ENCODE measurements at regions not wholly inside any gene's neighbourhood (a gene's known extent, or its start where the extent isn't known, plus 50 kb on each side); places are given as distances from the start of the nearest gene placed in this dataset.

DNA sequence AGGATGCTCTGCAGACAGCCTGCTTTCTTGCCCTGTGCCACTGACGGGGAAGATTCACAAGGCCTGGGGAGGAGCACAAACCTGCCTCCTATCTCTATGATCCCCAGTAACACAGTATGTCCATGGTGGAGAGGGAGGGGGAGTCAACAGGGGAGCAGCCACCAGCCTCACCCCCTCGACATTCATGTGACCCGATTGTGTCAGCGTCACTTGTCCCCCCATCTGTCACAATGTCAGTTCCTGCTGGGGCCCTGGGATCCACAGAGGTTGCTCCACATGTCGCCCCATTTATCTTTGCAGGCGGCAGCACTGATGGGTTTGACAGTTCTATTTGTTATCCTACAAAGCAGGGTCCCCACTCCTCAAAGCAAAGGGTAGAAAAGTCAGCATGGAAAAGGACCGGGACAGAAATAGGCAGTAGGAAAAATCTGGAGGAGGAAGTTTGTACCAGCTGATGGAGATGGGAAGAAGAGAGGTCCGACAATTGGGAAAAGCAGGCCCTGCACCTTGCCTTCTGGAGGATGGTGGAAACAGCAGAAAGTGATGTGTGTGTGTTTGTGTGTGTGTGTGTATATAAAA is 130.9 kb downstream of the SEC16B start:
- no peak for DNase-seq

DNA sequence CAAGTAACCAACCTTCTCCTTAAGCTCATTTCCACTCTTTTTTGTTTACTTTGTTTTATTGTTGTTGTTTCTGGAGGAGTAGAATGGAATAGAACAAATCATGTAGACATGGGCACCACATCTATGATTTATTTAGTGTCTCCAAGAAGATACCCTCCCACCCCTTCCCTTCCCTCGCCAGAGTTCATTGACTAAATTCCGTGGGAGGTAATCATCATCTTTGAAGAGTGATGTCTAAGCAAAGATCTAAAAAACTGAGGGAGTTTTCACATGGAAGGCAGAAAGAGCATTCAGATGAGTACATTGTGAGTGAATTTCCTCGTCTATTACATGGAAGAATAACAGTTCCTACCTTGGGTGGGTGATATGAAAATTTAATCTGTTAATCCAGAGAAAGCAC is 136.2 kb downstream of the SEC16B start:
- no peak for DNase-seq

DNA sequence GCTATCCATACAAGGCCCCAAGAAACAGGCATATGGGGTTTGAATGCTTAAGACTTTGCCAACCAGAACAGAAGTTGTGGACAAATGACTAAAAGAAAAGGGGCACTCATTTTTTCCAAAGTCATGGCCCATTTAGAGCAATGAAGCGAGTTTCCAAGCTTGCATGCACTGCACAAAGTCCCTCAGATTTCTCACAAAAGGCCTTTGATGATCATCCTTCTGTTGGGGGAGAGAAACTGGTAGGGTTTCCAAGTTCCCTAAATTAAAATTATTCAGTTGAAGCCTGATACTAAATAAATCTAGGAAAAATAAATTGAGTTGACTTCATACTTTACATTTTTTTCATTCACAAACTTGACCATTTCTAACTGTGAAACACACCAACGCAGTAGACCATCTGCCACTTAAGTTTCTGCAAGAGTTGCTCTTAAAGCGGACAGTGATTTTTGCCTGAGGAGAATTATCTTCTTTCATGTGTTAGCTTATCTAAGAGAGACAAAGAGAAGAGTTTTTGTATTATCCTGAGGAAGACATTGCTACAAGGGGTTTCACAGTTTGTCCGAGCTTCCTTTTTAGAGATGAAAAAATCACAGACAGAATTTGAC is 139.2 kb downstream of the SEC16B start:
- no peak for DNase-seq

DNA sequence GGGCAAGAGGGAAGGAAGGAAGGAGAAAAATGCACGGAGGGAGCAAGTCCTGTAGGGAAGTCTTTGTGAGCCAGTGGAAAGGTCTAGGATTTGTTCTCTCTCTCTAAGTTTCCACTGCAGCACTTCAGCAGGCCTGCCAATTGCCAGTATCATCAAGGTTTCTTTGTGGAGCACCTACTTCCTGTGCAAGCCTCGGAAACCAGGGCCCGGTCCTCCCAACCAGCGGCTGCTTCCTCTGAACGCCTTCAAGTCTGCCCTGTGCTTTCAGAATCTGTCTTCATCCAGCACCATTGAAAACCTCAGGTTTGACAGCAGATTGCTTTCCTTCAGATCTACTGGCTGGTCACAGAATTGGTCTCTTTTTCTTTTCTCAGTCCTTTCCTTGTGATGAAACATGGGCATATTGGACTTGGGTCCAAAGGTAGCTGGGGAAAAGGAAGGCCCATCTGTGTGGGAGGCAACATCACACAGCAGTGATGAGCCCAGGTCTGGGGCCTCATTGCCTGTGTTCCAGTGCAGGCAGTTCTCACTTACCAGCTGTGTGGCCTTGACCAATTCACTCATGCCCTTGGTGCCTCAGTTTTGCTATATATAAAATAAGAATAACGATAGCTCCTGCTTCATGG is 144.5 kb downstream of the SEC16B start:
- DNase-seq, result no peak

DNA sequence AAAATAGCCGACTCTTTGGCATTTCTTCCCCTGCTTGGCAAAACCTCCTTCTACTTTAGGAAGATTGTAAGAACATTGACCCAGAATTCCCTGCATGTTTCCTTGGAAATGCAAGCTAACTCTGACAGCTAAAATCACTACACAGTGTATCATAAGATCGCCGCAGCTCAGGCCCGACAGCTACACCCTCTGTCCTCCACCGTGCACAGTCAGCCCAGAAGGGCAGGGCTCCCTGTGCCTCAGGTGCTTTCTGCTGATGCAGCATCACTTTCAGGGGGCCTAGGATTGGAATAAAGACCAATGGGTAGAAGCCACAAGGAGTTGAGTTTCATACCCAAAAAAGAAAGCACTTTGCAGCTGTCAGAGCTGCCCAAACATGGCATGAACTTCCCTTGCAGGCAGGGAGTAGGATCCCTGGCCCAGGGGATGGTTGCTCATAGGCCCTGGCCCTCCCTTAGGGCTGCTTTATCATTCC is 145.3 kb downstream of the SEC16B start:
- no peak for DNase-seq

DNA sequence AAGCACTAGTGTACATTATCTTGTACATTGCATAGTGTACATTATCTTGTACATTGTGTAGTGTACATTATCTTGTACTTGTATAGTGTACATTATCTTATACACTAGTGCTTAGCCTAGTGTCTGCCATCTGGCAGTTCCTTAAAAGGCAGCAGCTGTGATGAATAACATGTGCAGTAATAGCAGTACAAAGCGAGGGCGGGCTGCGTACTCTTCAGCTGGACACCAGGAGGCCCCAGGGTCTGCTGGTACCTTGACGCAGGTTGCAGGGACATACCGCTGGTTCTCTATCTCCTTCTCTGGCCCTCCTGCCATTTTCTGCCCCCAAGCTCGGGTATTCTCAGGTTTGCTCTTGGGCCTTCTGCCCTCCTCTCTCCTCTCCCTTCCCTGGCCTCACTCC is 149.6 kb downstream of the SEC16B start:
- DNase-seq, result no peak

DNA sequence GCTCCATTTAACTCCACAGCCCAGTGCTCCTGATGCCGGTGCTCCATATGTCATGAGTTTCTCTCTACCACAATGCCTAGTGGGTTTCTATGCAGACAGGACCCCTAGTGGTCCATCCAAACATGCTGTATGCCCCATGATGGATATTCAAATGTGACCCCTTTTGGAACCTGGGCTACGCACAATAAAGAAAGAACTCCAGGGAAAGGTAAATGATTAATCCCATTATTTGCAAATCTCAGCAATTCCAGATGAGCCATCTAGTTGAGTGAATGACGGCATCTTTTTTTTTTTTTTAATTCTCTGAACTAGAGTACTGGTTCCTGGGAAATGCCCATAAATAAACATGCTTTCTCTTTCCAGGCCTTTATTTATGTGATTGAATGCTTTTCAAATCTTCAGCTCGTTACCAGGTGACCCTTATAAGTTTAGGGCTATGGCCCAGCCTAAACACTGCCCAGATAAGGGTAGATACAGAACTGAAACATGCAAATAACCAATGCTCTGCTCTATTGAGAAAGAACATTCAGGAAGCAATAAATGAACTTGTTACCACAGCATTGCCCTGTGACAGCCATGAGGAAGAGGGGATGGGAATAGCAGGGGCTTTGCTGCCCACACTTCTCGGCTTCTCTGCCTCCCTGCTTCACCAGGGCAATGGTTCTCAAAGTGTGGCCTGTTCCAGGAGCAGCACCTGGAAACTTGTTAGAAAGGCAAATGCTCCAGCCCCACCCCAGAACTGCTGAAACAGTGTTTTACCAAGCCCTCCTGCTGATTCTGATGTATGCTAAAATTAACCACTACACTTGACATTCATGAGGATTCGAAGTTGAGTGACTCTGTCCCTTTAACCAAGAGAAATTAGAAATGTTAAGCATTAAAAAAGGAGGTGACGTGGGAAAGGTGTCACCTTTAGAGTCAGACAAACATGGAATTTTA is 151.7 kb downstream of the SEC16B start:
- DNase-seq, result no peak

DNA sequence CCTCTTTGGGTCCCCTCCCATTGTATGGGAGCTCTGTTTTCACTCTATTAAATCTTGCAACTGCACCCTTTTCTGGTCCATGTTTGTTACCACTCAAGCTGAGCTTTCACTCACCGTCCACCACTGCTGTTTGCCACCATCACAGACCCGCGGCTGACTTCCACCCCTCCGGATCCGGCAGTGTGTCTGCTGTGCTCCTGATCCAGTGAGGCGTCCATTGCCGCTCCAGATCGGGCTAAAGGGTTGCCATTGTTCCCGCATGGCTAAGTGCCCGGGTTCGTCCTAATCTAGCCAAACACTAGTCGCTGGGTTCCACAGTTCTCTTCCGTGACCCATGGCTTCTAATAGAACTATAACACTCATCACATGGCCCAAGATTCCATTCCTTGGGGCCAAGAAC is 157.2 kb downstream of the SEC16B start:
- no peak for DNase-seq

DNA sequence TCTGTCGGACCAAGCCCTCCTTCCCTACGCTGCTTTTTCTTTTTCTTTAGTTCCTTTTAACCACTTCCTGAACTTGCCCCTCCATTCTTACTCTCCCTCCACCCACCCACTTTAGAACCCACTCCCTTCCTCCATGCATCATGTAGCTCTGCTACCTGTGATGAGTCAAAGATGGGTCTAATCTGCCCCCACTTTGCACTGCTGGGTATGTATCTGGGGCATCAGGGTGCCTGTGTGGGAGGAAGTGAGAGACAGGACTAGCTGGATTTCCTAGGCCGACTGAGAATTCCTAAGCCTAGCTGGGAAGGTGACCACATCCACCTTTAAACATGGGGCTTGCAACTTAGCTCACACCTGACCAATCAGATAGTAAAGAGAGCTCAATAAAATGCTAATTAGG is 157.7 kb downstream of the SEC16B start:
- DNase-seq, result no peak

DNA sequence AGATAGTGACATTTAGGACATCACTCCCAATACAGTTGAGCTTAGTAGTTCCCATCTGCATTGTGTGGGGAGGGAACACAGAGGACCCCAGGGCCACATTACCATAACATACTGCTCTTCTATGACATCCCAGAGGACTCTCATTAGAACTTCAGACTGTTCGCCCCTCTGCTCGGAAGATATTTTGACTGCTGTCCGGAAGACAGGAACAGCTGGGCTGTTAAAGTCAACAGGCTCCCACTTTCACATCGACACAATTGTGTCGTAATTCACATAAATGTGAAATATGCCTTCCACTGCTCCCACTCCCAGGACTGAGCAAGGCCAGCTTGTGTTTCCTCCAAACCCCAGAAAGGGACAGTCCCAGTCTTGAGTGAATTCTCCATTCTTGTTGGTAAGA is 158.4 kb downstream of the SEC16B start:
- DNase-seq, result no peak

DNA sequence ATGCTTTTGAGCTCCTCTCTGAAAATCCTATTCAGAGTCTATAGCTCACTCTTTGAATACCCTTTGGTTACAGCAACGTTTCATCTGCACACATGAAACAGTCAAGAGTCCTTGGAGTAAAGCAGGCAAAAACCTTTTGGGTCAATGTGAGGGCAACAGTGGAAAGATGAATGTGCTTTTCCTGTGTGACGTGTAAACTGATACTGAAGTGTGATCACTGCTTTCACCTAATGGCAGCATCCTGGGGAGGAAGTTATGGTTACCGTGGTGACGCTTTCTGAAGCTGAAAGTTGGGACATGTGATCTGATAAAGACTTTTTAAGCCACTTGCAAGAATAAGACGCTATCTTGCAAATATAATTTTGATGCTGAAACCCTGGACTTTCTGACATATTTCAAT is 160.0 kb downstream of the SEC16B start:
- DNase-seq, result no peak

DNA sequence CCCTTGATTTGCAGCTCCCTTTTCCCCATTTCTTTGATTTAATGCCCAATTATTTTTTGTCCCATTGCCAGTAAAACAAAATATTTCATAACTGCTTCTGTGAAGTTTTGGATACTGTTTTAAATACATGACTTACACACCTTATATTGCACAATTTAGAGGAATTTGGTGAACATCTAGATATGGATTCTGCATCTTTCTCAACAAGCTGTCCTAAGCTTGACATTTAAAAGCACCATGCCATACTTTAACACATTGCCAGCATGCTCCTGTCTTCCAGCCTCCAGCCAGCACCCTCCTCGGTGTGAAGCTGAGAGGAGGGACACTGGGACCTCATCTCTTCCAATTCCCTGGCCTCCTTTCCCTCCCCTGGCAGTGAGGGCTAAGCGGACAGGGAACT is 167.6 kb downstream of the SEC16B start:
- DNase-seq, result no peak

DNA sequence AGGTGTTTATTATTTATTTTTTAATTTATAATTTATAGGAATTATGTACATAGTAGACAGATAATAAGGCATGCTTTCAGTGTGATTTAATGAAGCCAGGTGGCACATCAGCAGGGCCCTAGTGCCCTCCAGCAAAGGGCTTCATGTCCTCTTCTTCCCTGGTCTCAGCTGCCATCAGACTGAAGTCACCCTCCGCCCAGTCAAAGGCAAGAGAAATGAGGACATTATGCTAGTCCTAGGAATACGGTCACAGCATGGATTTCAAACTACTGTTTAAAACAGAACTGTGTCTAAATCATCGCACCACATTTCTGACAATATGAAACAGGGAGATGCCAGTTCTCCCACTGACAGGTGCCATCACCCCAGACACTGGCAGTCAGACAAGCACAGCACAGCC is 168.1 kb downstream of the SEC16B start:
- DNase-seq, result no peak

DNA sequence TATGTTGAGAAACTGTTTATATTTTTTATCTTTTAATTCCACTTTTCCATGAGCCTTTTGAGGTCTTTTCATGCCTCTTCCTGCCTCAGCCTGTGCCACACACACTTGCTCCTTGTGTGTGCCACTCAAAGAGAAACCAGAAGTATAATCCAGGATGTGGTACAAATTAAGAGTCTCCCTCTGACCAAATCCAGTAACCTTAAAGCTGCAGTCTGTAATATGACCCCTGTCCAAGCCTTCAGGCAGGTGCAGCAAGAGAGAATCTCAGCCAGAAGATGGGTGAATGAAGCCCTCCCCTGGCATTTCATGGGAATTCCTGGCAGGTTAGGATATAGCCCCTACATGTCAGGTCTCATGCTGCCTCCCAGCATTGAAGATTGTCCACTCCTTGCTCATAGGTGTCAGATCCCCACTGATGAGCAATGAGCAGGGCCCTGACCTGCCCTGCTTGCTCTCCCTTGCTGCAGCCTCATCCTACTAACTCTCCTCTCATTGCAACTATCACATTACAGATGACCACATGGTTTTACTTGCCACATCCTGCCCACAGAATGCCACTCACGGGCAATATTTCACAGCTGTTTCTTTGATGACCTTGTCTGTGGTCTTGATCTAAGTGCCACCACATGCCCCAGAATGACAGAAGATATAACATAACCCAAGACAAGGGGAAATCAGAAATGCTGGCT is 169.3 kb downstream of the SEC16B start:
- DNase-seq, result peak; percentile 60

DNA sequence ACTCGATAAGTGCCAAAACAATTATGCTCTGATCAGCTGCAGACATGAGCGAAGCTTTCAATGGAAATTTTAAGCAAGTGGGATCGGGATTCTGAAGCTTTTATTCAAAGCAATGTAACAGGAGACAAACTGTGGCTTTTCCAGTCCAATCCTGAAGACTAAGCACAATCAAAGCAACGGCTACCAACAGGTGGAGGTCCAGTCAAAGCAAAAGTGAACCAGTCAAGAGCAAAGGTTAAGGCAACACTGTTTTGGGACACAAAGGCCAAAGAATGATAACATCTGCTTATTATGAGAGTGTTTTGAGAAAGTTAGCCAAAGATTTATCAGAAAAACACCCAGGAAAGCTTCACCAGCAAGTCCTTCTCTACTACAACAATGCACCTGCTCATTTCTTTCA is 170.1 kb downstream of the SEC16B start:
- DNase-seq, result no peak

DNA sequence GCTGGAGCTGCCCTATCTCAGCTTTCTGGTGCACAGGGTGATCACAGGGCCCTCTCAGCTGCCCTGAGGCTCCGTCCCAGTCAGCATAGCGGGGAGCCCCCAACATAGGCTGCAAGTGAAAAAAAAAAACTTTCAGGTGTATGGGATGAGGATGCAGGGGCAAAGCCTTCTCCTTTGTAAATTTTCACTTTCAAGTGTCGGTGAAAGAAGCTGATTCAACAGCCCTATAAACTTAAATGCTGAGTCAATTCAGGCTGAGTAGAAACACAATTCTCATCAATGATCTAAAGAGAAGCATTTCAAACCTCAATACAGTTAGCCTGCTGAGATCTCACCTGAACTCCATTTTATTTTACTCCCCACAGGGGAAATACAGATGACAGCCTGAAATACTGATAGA is 171.2 kb downstream of the SEC16B start:
- DNase-seq, result no peak

DNA sequence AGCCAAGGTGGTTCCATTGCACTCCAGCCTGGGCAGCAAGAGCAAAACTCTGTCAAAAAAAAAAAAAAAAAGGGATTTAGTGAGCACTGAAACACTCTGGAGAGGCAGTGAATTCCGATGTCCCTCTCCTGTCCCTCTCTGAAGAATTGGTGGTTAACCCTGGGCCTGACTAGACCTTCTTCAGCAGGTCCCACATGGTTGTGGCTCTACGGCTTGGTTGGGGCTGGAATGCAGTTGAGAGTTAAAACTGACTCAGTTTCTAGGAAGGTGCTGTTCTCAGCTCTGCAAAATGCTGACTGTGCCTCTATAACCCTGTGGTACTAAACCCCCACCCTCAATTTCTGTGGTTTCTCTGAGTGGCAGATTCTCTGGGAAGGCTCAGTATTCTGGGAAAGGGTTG is 173.3 kb downstream of the SEC16B start:
- no peak for DNase-seq

DNA sequence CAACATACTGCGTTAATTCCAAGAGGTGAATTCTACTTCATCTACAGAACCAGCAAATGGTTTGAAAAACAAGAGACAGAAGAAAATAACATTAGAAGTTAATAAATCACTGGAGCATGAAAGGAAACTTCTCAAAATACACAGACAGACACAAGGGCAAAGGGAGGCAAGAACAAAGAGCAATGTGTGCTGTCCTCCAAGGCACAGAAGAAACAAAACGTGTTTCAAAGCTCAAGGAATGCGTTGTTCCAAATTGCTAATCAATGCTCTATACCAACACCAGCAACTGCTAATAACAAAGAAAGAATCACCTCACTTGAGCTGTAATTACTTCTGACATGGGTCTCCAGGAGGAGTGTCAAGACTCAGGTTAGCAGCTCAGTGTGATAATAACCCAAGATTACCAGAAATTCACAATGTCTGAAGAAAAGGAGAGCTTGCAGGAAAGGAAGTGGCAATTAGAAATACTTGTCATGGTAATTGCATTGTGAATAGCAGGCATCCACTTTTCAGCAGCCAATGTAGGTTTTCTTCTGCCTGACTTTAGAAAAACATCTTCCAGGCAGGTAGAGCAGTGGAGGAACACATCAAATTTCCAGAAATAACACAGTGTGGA is 175.4 kb downstream of the SEC16B start:
- DNase-seq, result no peak

DNA sequence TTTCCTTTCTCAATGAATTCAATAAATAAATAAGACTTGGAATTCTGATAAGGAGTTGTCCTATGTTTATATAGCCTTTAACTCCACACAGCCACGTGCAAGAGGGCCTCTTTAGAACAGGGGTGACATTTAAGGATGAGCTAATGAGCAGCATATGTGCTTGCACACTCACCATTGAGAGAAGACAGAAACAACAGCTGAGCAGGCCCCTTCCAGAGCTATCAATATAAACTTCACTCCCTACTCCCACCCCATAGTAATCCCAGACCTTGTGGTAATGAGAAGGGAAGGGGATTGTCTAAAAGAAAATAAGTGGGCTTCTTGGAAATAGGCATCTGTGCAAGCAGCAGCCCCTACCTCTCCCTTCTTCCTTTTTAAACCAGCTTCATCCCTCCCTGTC is 176.0 kb downstream of the SEC16B start:
- DNase-seq, result no peak

DNA sequence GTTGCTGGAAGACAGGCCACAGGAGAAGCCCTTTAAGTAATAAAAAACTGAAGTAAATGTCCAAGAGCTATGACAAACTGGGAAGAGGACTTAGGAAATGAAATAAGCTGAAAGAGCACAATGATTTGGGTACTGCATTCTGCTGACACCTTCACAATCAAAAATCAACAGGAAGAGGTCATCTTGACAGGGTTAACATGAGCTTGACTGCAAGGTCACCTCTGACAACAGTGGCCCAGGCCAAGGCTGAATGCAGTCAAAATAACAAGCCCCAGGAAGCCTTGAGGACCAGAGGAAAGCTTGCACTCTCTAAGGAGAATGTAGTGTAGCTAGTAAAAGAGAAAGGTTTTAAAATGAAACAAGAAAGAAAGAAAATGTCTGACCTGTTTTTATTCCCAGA is 179.3 kb downstream of the SEC16B start:
- DNase-seq, result no peak

DNA sequence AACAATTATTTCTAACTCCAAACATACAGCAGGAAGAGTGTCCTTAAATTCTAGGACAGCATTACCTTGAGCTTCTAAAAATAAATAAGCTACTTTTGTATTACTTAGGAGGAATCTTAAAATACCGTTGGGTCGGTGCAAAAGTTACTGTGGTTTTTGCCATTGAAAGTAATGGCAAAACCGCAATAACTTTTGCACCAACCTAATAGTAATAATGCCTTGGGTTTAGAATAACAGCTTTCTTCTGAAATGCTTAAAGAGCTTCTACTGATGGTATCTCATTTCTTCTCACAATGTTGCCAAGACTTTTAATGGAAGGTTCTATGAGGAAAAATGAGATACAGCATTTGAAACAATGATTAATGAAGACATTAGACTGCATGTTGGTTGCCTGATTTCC is 179.9 kb downstream of the SEC16B start:
- DNase-seq, result no peak

DNA sequence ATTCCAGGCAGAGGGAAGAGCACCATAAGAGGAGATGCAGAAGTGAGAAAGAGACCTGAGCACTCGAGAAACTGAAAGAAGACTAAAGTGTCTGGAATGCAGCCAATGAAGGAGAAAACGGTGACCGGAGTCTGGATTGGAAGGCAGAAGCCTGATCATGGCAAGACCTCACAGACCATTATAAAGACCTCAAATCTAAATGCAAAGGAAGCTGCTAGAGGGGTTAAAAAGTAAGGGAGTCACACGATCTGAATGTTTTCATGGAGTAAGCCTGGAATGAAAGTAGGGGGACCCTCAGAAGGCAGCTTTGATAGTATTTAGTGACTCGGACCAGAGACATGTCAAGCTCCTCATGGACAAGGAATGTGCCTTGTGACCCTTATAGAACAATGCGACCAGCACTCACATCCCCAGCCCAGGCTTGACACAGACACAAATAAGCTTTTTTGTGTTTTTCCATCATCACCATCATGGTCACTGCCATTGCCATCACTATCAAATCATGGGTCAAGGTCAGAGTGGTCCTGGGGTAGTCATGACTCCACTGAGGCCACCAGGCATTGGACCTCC is 183.6 kb downstream of the SEC16B start:
- DNase-seq, result no peak
